ENCODE measurements at regions not wholly inside any gene's neighbourhood (a gene's known extent, or its start where the extent isn't known, plus 50 kb on each side); places are given as distances from the start of the nearest gene placed in this dataset.

DNA sequence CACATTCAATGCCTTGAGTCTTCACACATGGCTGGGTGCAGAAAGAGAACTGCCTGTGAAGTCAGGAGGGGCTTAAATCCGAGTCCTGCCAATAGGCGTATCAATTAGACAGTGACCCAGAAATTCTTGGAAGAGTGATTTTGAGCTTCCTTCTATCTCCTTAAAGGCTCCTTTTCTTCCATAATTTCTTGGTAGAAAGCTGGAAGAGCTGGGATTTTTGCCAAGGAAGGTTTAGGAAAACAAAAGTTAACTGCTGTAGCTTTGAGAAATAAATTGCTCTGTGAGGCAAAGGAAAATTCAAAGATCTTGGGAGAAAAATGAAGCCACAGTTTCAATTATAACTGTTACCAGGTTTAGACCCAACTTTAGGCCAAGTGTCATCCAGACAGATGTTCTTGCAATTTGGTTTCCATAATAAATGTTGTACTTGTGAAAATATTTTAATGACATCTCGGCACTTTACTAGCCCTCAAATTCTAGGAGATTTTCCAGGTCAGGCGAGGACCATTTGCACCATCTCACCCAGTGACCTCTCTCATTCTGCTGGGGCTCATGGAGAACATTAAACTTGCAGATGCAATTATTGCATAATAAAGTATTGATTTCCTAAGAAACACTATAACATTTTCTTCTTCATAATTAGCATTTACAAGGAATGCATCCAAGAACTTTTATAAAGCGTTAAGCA lies 329.7 kb upstream of the MEIS1 start:
- TF ChIP-seq SMC3 (IDR thresholded peaks at IDR 0.05; ENCODE audit: low read length) (no peak), YY1 (IDR thresholded peaks at IDR 0.05; ENCODE audit: insufficient read depth, insufficient replicate concordance, low read depth, low read length) (no peak), BHLHE40 (IDR thresholded peaks at IDR 0.05; ENCODE audit: low read length) (no peak), ATRX (CRISPR knock-in tag; IDR thresholded peaks at IDR 0.05; ENCODE audit: borderline replicate concordance) (no peak), PAX8 (CRISPR knock-in tag; IDR thresholded peaks at IDR 0.05; ENCODE audit: borderline replicate concordance) (no peak)
- TF ChIP-seq, protein P1, sequence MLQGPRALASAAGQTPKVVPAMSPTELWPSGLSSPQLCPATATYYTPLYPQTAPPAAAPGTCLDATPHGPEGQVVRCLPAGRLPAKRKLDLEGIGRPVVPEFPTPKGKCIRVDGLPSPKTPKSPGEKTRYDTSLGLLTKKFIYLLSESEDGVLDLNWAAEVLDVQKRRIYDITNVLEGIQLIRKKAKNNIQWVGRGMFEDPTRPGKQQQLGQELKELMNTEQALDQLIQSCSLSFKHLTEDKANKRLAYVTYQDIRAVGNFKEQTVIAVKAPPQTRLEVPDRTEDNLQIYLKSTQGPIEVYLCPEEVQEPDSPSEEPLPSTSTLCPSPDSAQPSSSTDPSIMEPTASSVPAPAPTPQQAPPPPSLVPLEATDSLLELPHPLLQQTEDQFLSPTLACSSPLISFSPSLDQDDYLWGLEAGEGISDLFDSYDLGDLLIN (CRISPR knock-in tag; IDR thresholded peaks at IDR 0.05; ENCODE audit: borderline replicate concordance): no peak
- TF ChIP-seq, protein P2, sequence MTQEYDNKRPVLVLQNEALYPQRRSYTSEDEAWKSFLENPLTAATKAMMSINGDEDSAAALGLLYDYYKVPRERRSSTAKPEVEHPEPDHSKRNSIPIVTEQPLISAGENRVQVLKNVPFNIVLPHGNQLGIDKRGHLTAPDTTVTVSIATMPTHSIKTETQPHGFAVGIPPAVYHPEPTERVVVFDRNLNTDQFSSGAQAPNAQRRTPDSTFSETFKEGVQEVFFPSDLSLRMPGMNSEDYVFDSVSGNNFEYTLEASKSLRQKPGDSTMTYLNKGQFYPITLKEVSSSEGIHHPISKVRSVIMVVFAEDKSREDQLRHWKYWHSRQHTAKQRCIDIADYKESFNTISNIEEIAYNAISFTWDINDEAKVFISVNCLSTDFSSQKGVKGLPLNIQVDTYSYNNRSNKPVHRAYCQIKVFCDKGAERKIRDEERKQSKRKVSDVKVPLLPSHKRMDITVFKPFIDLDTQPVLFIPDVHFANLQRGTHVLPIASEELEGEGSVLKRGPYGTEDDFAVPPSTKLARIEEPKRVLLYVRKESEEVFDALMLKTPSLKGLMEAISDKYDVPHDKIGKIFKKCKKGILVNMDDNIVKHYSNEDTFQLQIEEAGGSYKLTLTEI (CRISPR knock-in tag; conservative IDR thresholded peaks at IDR 0.05): no peak
